Calu3 (cell line): ENCODE measurements at regions not wholly inside any gene's neighbourhood (a gene's known extent, or its start where the extent isn't known, plus 50 kb on each side); places are given as distances from the start of the nearest gene placed in this dataset.

Source experiments
- BruUV-seq: library from RNA; stranded (reverse); fragments of 400-500 nt; replicated peaks from 2 replicates; lab custom pipeline; 2021; lab: Mats Ljungman, UMichigan
- CTCF ChIA-PET: fragments of 300-600 bp; sonication (Branson Sonifier 250); formaldehyde crosslinking; loops from one replicate; lab custom pipeline; 2022; ENCODE audit warnings: antibody characterized with exemption; lab: Charles Lee
- DNase-seq: peaks from one replicate; pipeline ENCODE4 v3.0.0; 2022
- H3K27ac Mint-ChIP-seq: one replicate; pipeline ENCODE4 v1.8.0; 2022; ENCODE audit warnings: mixed read lengths; ENCODE audit not compliant: unreplicated experiment
- H3K27me3 Mint-ChIP-seq: one replicate; pipeline ENCODE4 v1.8.0; 2022; ENCODE audit warnings: mixed read lengths; ENCODE audit not compliant: unreplicated experiment
- H3K36me3 Mint-ChIP-seq: one replicate; pipeline ENCODE4 v1.8.0; 2022; ENCODE audit warnings: mild to moderate bottlenecking, moderate library complexity, mixed read lengths; ENCODE audit not compliant: insufficient read depth, unreplicated experiment
- H3K4me1 Mint-ChIP-seq: one replicate; pipeline ENCODE4 v1.8.0; 2022; ENCODE audit warnings: mild to moderate bottlenecking, low read depth, mixed read lengths; ENCODE audit not compliant: unreplicated experiment
- H3K4me3 Mint-ChIP-seq: one replicate; pipeline ENCODE4 v1.8.0; 2022; ENCODE audit warnings: mild to moderate bottlenecking, low read depth, moderate library complexity, mixed read lengths; ENCODE audit not compliant: unreplicated experiment
- H3K9me3 Mint-ChIP-seq: one replicate; pipeline ENCODE4 v1.8.0; 2022; ENCODE audit warnings: low read depth, mixed read lengths; ENCODE audit not compliant: unreplicated experiment
- CTCF ChIP-seq: fragments of 200-600 bp; IDR thresholded peaks from one replicate; pipeline ENCODE4 v1.8.0; 2022; ENCODE audit warnings: antibody characterized with exemption; ENCODE audit not compliant: unreplicated experiment
- intact Hi-C: fragments of 100-400 bp; cut with micrococcal nuclease; formaldehyde crosslinking; loops from one replicate; pipeline ENCODE4 v1.10.0; 2022; ENCODE audit not compliant: unreplicated experiment

DNA sequence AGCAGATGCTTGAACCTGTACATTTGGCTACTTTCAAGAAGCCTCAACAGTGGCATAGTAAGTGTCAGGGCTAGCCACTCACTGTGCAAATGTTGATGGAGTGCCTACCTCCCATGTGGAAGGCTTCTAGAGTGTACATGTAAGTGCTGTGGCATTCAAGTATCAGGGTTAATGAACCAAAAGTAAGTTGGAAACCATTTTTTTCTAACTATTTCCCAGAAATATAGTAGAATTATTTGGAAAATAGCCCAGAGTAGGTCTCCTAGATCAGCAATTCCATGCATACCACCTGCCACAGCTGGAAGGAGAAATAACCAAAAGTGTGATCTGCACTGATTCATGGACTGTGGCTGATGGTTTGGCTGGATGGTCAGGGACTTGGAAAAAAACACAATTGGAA lies 53.3 kb downstream of the FOXD1 start:
- peaks cover 4% of the 10 kb centered on the region for H3K27me3 Mint-ChIP-seq
- H3K4me3 Mint-ChIP-seq: no peak overlapping the region
- H3K36me3 Mint-ChIP-seq: no peaks in the 10 kb centered on the region
- H3K27ac Mint-ChIP-seq: no peak overlapping the region
- CTCF ChIA-PET: no interaction called here
- peaks cover 2% of the 10 kb centered on the region for H3K9me3 Mint-ChIP-seq
- peaks cover 14% of the 10 kb centered on the region for H3K4me1 Mint-ChIP-seq
- BruUV-seq: no TSS peak
- TF ChIP-seq CTCF: no peak
- intact Hi-C loops: no loop called here
- DNase-seq: no peak

DNA sequence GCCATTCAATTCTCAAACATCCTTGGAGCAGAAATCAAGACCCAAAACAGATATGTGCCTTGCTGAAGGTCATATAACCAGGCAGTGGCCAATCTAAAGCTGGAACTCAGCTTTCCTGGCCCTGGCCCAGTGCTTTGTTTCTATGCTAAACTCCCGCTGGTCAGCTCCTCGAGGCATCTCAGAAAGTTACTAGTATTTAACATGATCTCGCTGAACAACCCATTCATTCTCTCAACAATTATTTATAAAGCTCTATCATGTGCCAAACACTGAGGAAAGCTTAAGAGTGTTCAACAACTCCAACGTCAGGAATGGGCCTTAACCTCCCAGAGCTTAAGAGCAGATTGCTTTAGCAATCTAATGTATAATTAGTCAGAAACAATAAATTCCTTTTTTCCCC lies 54.0 kb downstream of the FOXD1 start:
- no peak for TF ChIP-seq CTCF
- Mint-ChIP-seq H3K27me3 (no peaks in the 10 kb centered on the region), H3K27ac (no peak overlapping the region), H3K4me3 (no peak overlapping the region), H3K4me1 (peaks cover 14% of the 10 kb centered on the region), H3K36me3 (no peaks in the 10 kb centered on the region), H3K9me3 (peaks cover 2% of the 10 kb centered on the region)
- CTCF ChIA-PET: no interaction called here
- no peak for DNase-seq
- intact Hi-C loops: no loop called here
- BruUV-seq: no TSS peak

GRCh38 chr5:73393611-73394489 lies 54.7 kb downstream of the FOXD1 start:
- no peak for TF ChIP-seq CTCF
- H3K27ac Mint-ChIP-seq: no peak overlapping the region
- H3K27me3 Mint-ChIP-seq: no peaks in the 10 kb centered on the region
- no peaks in the 10 kb centered on the region for H3K36me3 Mint-ChIP-seq
- H3K4me3 Mint-ChIP-seq: no peak overlapping the region
- intact Hi-C loops: no loop called here
- DNase-seq: no peak
- peaks cover 2% of the 10 kb centered on the region for H3K9me3 Mint-ChIP-seq
- peaks cover 14% of the 10 kb centered on the region for H3K4me1 Mint-ChIP-seq
- BruUV-seq: no TSS peak
- CTCF ChIA-PET: interaction anchor here (1.3 kb wide), 1 partner anchor 30 kb away, joined by 3 read pairs; no protein-coding TSS in a partner anchor

DNA sequence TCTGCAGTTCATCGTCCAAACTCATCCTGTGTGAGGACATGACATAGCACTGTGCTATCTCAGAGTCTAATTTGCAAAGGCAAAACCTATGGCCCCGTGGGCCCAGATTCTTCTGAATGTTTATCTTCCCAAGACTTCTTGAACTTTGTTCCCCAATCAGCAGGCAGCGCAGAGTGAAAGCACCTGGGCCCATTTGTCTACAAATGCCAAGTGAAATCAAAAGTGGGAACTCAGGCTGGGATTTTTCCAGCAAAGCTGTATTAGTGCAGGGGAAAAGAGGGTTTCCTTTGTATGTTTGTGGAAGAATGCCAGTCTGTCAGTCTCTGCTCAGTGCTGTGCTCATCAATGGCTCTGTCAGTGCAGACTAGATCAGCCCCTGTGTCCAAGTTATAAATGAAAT lies 55.8 kb downstream of the FOXD1 start:
- no peak for DNase-seq
- no peak for TF ChIP-seq CTCF
- no peak overlapping the region for H3K4me3 Mint-ChIP-seq
- peaks cover 14% of the 10 kb centered on the region for H3K4me1 Mint-ChIP-seq
- CTCF ChIA-PET: interaction anchor here (0.6 to 1.3 kb wide), 2 partner anchors 29 to 59 kb away, joined by 3 read pairs; no protein-coding TSS in a partner anchor
- H3K9me3 Mint-ChIP-seq: peaks cover 2% of the 10 kb centered on the region
- no peaks in the 10 kb centered on the region for H3K36me3 Mint-ChIP-seq
- H3K27ac Mint-ChIP-seq: no peak overlapping the region
- no peaks in the 10 kb centered on the region for H3K27me3 Mint-ChIP-seq
- BruUV-seq: no TSS peak
- intact Hi-C loops: no loop called here
